SU-DHL-6 (cell line): ENCODE measurements at regions not wholly inside any gene's neighbourhood (a gene's known extent, or its start where the extent isn't known, plus 50 kb on each side); places are given as distances from the start of the nearest gene placed in this dataset.

Source experiments
- H2AFZ ChIP-seq: fragments of 200-600 bp; sonication (generic); 2 replicates; pipeline ENCODE4 v1.6.1; 2014; ENCODE audit warnings: low read depth, mild to moderate bottlenecking, moderate library complexity, mixed read lengths, antibody characterized with exemption, low read length; ENCODE audit not compliant: severe bottlenecking
- H3F3A ChIP-seq: fragments of 200-600 bp; shearing (Covaris generic); 2 replicates; pipeline ENCODE4 v1.6.0; 2016; ENCODE audit warnings: antibody characterized with exemption, mild to moderate bottlenecking; ENCODE audit not compliant: insufficient read depth
- H3K27ac ChIP-seq: fragments of 200-600 bp; sonication (generic); 2 replicates; pipeline ENCODE4 v1.5.1; 2016; ENCODE audit warnings: low read depth, mild to moderate bottlenecking, low read length, moderate library complexity, mixed read lengths
- H3K27me3 ChIP-seq: fragments of 200-600 bp; sonication (generic), shearing (Covaris generic); 2 replicates; pipeline ENCODE4 v1.6.0; 2014; ENCODE audit warnings: mild to moderate bottlenecking, low read length
- H3K36me3 ChIP-seq: fragments of 200-600 bp; sonication (generic); 2 replicates; pipeline ENCODE4 v1.6.1; 2014; ENCODE audit warnings: mild to moderate bottlenecking, low read length, mixed read lengths
- H3K4me2 ChIP-seq: fragments of 300-600, 200-600 bp; shearing (Covaris generic), sonication (generic); 2 replicates; pipeline ENCODE4 v1.6.0; 2014; ENCODE audit warnings: low read length, low read depth, mild to moderate bottlenecking; ENCODE audit not compliant: poor library complexity, severe bottlenecking
- H3K4me3 ChIP-seq: fragments of 200-600 bp; sonication (generic); 2 replicates; pipeline ENCODE4 v1.5.1; 2014; ENCODE audit warnings: antibody characterized with exemption, low read length, mild to moderate bottlenecking, mixed read lengths; ENCODE audit not compliant: insufficient read depth, poor library complexity, severe bottlenecking
- H3K79me2 ChIP-seq: fragments of 200-600 bp; sonication (generic); 2 replicates; pipeline ENCODE4 v1.6.1; 2014; ENCODE audit warnings: mild to moderate bottlenecking, low read length, moderate library complexity; ENCODE audit not compliant: insufficient read depth
- H3K9ac ChIP-seq: fragments of 200-600 bp; sonication (generic); 2 replicates; pipeline ENCODE4 v1.7.0; 2014; ENCODE audit warnings: mild to moderate bottlenecking, low read length
- H3K9me2 ChIP-seq: fragments of 200-600 bp; sonication (generic); replicated peaks from 2 replicates; pipeline ENCODE4 v1.6.1; 2014; ENCODE audit warnings: low read length; ENCODE audit not compliant: insufficient read depth
- H3K9me3 ChIP-seq: fragments of 200-600 bp; sonication (generic); 2 replicates; pipeline ENCODE4 v1.6.1; 2014; ENCODE audit warnings: low read length, mixed read lengths; ENCODE audit not compliant: insufficient read depth
- H4K20me1 ChIP-seq: fragments of 200-600 bp; sonication (generic); 2 replicates; pipeline ENCODE4 v1.6.1; 2014; ENCODE audit warnings: low read depth, mild to moderate bottlenecking, antibody characterized with exemption, low read length, moderate library complexity, mixed read lengths
- EZH2phosphoT487 ChIP-seq: fragments of 200-600 bp; sonication (generic), shearing (Covaris generic); conservative IDR thresholded peaks from 2 replicates; pipeline ENCODE4 v1.6.1; 2018; ENCODE audit warnings: mild to moderate bottlenecking, antibody characterized with exemption, low read length, moderate library complexity, mixed read lengths
- TF ChIP-seq, protein P1 (sequence below): fragments of 200-600 bp; sonication (generic); IDR thresholded peaks from one replicate; pipeline ENCODE4 v1.5.1; 2017; ENCODE audit warnings: antibody characterized with exemption, mild to moderate bottlenecking, low read length, moderate library complexity; ENCODE audit not compliant: insufficient read depth, poor library complexity, severe bottlenecking

- Histone ChIP-seq H2AFZ (no peak overlapping the region), H3K4me2 (no peak overlapping the region), H3K9ac (no peak overlapping the region), H3F3A (no peaks in the 10 kb centered on the region), H3K9me3 (no peaks in the 10 kb centered on the region), H3K27me3 (no peaks in the 10 kb centered on the region), H3K4me3 (no peak overlapping the region), H3K9me2 (no peaks in the 10 kb centered on the region), H3K36me3 (no peaks in the 10 kb centered on the region), H3K79me2 (no peaks in the 10 kb centered on the region), H3K27ac (no peak overlapping the region), H4K20me1 (no peaks in the 10 kb centered on the region)
- TF ChIP-seq, protein P1, sequence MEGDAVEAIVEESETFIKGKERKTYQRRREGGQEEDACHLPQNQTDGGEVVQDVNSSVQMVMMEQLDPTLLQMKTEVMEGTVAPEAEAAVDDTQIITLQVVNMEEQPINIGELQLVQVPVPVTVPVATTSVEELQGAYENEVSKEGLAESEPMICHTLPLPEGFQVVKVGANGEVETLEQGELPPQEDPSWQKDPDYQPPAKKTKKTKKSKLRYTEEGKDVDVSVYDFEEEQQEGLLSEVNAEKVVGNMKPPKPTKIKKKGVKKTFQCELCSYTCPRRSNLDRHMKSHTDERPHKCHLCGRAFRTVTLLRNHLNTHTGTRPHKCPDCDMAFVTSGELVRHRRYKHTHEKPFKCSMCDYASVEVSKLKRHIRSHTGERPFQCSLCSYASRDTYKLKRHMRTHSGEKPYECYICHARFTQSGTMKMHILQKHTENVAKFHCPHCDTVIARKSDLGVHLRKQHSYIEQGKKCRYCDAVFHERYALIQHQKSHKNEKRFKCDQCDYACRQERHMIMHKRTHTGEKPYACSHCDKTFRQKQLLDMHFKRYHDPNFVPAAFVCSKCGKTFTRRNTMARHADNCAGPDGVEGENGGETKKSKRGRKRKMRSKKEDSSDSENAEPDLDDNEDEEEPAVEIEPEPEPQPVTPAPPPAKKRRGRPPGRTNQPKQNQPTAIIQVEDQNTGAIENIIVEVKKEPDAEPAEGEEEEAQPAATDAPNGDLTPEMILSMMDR, result no peak
- TF ChIP-seq EZH2phosphoT487, result no peak
Measured at GRCh38 chr2:144984038-144984437, 464.1 kb upstream of the ZEB2 start.

DNA sequence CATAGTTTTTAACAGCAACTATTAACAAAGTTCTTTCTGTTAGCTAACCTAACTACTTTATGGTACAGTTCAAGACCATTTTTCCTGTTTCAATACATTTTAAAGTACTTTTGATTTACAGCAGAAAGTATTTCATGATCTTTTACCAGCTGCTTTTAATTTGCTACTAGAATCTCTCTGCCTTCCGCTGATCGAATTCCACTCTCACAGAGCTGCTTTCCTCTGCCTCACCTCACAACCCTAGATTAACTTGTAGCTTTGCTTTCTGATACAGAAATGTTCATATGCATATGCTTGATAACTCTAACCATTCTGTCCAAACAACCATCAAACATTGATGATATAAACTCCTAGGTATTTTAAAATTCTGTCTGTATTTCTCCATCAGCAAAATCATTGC, 463.2 kb upstream of the ZEB2 start:
- Histone ChIP-seq H2AFZ (no peak overlapping the region), H3K4me2 (no peak overlapping the region), H3K4me3 (no peak overlapping the region), H3K9me3 (no peaks in the 10 kb centered on the region), H3K27me3 (no peaks in the 10 kb centered on the region), H3K36me3 (no peaks in the 10 kb centered on the region), H3K79me2 (no peaks in the 10 kb centered on the region), H4K20me1 (no peaks in the 10 kb centered on the region), H3F3A (no peaks in the 10 kb centered on the region), H3K27ac (no peak overlapping the region), H3K9me2 (no peaks in the 10 kb centered on the region), H3K9ac (no peak overlapping the region)
- TF ChIP-seq, protein P1, result no peak
- no peak for TF ChIP-seq EZH2phosphoT487

GRCh38 chr2:144982481-144982880, 462.6 kb upstream of the ZEB2 start:
- H2AFZ ChIP-seq, result no peak overlapping the region
- H4K20me1 ChIP-seq, result no peaks in the 10 kb centered on the region
- TF ChIP-seq EZH2phosphoT487, result no peak
- TF ChIP-seq, protein P1, result no peak
- H3K9me3 ChIP-seq, result no peaks in the 10 kb centered on the region
- no peak overlapping the region for H3K27ac ChIP-seq
- H3K36me3 ChIP-seq, result no peaks in the 10 kb centered on the region
- no peak overlapping the region for H3K9ac ChIP-seq
- no peaks in the 10 kb centered on the region for H3F3A ChIP-seq
- H3K9me2 ChIP-seq, result no peaks in the 10 kb centered on the region
- no peak overlapping the region for H3K4me2 ChIP-seq
- no peaks in the 10 kb centered on the region for H3K79me2 ChIP-seq
- no peaks in the 10 kb centered on the region for H3K27me3 ChIP-seq
- H3K4me3 ChIP-seq, result no peak overlapping the region

- no peaks in the 10 kb centered on the region for H3K9me2 ChIP-seq
- H3K27ac ChIP-seq, result no peak overlapping the region
- H3K27me3 ChIP-seq, result no peaks in the 10 kb centered on the region
- H3K4me2 ChIP-seq, result no peak overlapping the region
- TF ChIP-seq, protein P1, result no peak
- no peak for TF ChIP-seq EZH2phosphoT487
- H3K9me3 ChIP-seq, result no peaks in the 10 kb centered on the region
- H3K79me2 ChIP-seq, result no peaks in the 10 kb centered on the region
- no peaks in the 10 kb centered on the region for H3K36me3 ChIP-seq
- no peaks in the 10 kb centered on the region for H4K20me1 ChIP-seq
- no peaks in the 10 kb centered on the region for H3F3A ChIP-seq
- no peak overlapping the region for H3K4me3 ChIP-seq
- H3K9ac ChIP-seq, result no peak overlapping the region
- H2AFZ ChIP-seq, result no peak overlapping the region
Measured at GRCh38 chr2:144975881-144976280, 456.0 kb upstream of the ZEB2 start.
